ENCODE measurements at regions not wholly inside any gene's neighbourhood (a gene's known extent, or its start where the extent isn't known, plus 50 kb on each side); places are given as distances from the start of the nearest gene placed in this dataset.

DNA sequence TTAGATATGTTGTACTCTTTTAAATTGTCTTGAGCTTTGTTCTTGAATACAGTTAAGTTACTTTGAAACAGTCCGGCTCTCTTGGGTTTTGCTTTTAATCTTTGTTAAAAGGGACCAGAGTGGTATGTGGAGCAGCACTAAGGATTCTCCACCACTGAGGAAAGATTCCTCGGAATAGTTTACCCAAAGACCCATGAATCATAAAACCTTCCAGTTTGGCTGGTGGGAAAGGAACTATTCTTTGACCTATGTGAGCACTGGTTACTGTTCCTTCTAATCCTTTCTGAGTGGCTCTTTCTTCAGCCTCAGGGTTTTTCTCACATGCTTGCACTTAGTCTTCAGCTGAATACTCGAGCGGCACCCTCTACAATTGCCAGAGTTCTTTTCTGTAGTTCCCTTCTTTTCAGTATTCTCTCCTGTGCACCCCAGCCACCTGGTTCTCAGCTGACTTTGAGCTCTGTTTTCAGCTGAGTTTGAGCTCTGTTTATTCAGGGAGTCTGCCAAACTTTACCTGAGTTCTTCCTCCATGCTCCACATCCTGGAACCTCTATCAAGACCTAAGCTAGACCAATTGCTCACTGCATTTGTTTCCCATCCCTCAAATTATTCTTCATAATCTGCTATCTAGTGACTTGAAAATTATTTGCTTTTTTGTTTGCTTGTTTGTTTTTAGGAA is 253.8 kb upstream of the PLXNA2 start:
- no peaks in the 10 kb centered on the region for H3K4me1 ChIP-seq (ENCODE audit: insufficient read depth)
- no peak overlapping the region for H3K27ac ChIP-seq (ENCODE audit: low read depth)
- Mint-ChIP-seq H3K27me3 (ENCODE audit: insufficient read depth, low read depth, poor library complexity) (no peaks in the 10 kb centered on the region), H3K9me3 (no peaks in the 10 kb centered on the region), H3K4me3 (no peak overlapping the region), H3K4me1 (no peaks in the 10 kb centered on the region), H3K27ac (no peak overlapping the region), H3K36me3 (ENCODE audit: low read depth) (no peaks in the 10 kb centered on the region)
- H3K4me2 ChIP-seq, result no peak overlapping the region
- no peaks in the 10 kb centered on the region for H3K27me3 ChIP-seq (ENCODE audit: insufficient read depth)
- no peak overlapping the region for H3K4me3 ChIP-seq
- H3K9me2 ChIP-seq (ENCODE audit: insufficient read depth), result no peaks in the 10 kb centered on the region
- H3K79me2 ChIP-seq (replicated peaks; ENCODE audit: insufficient read depth), result no peaks in the 10 kb centered on the region
- DNase-seq (ENCODE audit: low spot score) (no peak), ATAC-seq (no peak)
- H3F3A ChIP-seq (replicated peaks; ENCODE audit: low read depth), result no peaks in the 10 kb centered on the region
- H2AFZ ChIP-seq, result no peak overlapping the region
- no peaks in the 10 kb centered on the region for H3K36me3 ChIP-seq (ENCODE audit: insufficient read depth)
- TF ChIP-seq EZH2phosphoT487 (IDR thresholded peaks at IDR 0.05; ENCODE audit: unreplicated experiment) (no peak), NANOG (IDR thresholded peaks at IDR 0.05; ENCODE audit: borderline replicate concordance) (no peak)
- no peaks in the 10 kb centered on the region for H4K20me1 ChIP-seq (replicated peaks; ENCODE audit: insufficient read depth)

GRCh38 chr1:208499026-208499425 is 254.8 kb upstream of the PLXNA2 start:
- Mint-ChIP-seq H3K27ac (no peak overlapping the region), H3K4me1 (no peaks in the 10 kb centered on the region)
- H3K4me2 ChIP-seq, result no peak overlapping the region
- TF ChIP-seq STAT1 (IDR thresholded peaks at IDR 0.05; ENCODE audit: unreplicated experiment), result no peak
- no peak for TF ChIP-seq POLR2AphosphoS5 (IDR thresholded peaks at IDR 0.05; ENCODE audit: low read depth)
- TF ChIP-seq NANOG (IDR thresholded peaks at IDR 0.05; ENCODE audit: borderline replicate concordance), result no peak
- TF ChIP-seq JUNB (IDR thresholded peaks at IDR 0.05; ENCODE audit: unreplicated experiment), result no peak
- no peak for TF ChIP-seq ZNF114 (CRISPR knock-in tag; IDR thresholded peaks at IDR 0.05)
- no peak for TF ChIP-seq REST (IDR thresholded peaks at IDR 0.05; ENCODE audit: unreplicated experiment)
- TF ChIP-seq EZH2 (IDR thresholded peaks at IDR 0.05; ENCODE audit: low read depth, unreplicated experiment), result no peak
- TF ChIP-seq, protein P1, sequence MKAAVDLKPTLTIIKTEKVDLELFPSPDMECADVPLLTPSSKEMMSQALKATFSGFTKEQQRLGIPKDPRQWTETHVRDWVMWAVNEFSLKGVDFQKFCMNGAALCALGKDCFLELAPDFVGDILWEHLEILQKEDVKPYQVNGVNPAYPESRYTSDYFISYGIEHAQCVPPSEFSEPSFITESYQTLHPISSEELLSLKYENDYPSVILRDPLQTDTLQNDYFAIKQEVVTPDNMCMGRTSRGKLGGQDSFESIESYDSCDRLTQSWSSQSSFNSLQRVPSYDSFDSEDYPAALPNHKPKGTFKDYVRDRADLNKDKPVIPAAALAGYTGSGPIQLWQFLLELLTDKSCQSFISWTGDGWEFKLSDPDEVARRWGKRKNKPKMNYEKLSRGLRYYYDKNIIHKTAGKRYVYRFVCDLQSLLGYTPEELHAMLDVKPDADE (IDR thresholded peaks at IDR 0.05), result no peak
- TF ChIP-seq CTCF (conservative IDR thresholded peaks at IDR 0.05; ENCODE audit: low read depth in 2 of 2), result no peak

More at GRCh38 chr1:208499026-208499425, 254.8 kb upstream of the PLXNA2 start:
- Histone ChIP-seq H3K4me1 (ENCODE audit: insufficient read depth) (no peaks in the 10 kb centered on the region), H3F3A (replicated peaks; ENCODE audit: low read depth) (no peaks in the 10 kb centered on the region), H3K4me3 (no peak overlapping the region), H3K9me2 (ENCODE audit: insufficient read depth) (no peaks in the 10 kb centered on the region), H2AFZ (no peak overlapping the region), H3K27me3 (ENCODE audit: insufficient read depth) (no peaks in the 10 kb centered on the region), H3K36me3 (ENCODE audit: insufficient read depth) (no peaks in the 10 kb centered on the region), H3K79me2 (replicated peaks; ENCODE audit: insufficient read depth) (no peaks in the 10 kb centered on the region), H3K27ac (ENCODE audit: low read depth) (no peak overlapping the region), H4K20me1 (replicated peaks; ENCODE audit: insufficient read depth) (no peaks in the 10 kb centered on the region)
- no peaks in the 10 kb centered on the region for H3K9me3 Mint-ChIP-seq
- H3K4me3 Mint-ChIP-seq, result no peak overlapping the region
- no peaks in the 10 kb centered on the region for H3K36me3 Mint-ChIP-seq (ENCODE audit: low read depth)
- no peak for DNase-seq (ENCODE audit: low spot score)
- no peak for ATAC-seq
- no peaks in the 10 kb centered on the region for H3K27me3 Mint-ChIP-seq (ENCODE audit: insufficient read depth, low read depth, poor library complexity)

Data from GM23338 (cell line).